ENCODE measurements at regions not wholly inside any gene's neighbourhood (a gene's known extent, or its start where the extent isn't known, plus 50 kb on each side); places are given as distances from the start of the nearest gene placed in this dataset.

- DNase-seq, result no peak
Measured at GRCh38 chr6:90983462-90983861, 396.6 kb upstream of the MAP3K7 start.

DNA sequence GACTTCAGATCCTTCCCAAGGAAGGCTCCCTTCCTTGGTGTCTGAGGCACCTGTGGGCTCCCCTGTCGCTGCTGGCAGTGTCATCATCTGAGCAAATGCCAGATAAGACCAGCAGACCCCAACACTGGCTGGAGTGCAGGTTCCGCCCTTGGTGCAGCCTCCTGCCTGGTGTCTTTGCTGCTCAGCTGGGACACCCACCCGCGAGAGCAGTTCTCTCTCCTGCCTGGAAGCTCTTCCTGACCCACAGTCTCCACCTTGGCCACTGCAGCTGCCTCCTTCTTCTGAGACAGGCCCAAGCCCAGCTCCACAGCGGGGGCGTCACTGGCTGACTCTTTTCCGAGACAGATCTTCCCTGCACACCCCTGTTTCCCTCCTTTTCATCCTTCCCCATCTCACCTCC lies 395.7 kb upstream of the MAP3K7 start:
- no peak for DNase-seq

- no peak for DNase-seq
Measured at GRCh38 chr6:90982051-90982450, 395.2 kb upstream of the MAP3K7 start.

- DNase-seq, result no peak
Measured at GRCh38 chr6:90978046-90978445, 391.2 kb upstream of the MAP3K7 start.

DNA sequence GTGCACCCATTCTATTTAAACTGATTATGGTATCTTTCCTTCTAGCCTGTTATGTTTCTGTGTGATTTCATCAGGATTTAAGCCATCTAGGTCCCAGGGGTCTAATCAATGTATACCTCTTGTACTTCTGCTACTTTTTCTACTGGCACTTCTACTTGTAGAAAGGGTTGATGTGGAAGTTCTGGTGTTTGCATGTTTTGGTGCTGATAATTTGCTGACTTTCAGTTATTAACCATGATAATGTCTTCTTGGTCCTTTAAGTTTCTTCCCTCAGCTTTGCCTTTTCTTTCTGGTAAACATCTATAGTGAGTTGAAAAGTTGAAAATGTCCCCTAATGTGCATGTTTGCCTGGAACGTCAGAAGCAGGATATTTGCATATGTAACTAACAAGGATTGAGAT lies 390.6 kb upstream of the MAP3K7 start:
- no peak for DNase-seq

GRCh38 chr6:90976341-90976740 lies 389.5 kb upstream of the MAP3K7 start:
- DNase-seq, result no peak

- no peak for DNase-seq
Measured at GRCh38 chr6:90975741-90976140, 388.9 kb upstream of the MAP3K7 start.

GRCh38 chr6:90973188-90973587 lies 386.3 kb upstream of the MAP3K7 start:
- no peak for DNase-seq

DNA sequence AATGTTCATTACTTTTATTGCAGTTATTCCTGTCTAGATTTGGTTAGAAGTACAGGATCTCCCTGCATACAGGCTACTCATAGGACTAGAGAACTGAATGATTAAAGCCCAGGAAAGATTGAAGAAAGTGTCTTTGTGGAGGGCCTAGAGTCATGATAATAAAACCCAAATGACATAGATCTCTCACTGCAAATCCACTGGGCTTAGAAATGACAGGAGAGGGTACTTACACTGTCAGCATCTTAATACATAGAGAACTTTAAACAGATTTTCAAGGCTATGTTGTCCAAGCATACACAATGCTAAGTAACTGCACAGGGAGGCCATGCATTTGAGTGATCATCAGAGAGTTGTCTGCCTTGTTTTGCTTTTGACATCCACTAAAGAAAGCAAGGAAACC lies 383.8 kb upstream of the MAP3K7 start:
- no peak for DNase-seq

DNA sequence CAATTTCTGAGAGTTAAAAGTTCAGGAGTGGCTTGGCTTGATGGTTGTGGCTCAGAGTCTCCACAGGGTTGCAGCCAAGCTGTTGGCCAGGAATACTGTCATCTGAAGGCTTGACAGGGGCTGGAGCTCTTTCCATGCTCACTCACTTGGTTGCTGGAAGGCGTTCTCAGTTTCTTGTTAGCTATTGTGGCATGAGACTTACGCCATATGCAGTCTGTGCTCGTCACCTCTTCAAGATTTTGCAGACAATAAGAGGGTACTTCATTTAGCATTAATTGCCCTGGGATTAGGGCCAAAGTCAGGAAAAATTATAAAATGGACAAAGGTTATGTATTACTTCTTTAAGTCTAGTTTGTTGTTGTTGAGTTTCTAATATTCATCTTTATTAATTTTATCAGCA lies 380.6 kb upstream of the MAP3K7 start:
- DNase-seq, result no peak

DNA sequence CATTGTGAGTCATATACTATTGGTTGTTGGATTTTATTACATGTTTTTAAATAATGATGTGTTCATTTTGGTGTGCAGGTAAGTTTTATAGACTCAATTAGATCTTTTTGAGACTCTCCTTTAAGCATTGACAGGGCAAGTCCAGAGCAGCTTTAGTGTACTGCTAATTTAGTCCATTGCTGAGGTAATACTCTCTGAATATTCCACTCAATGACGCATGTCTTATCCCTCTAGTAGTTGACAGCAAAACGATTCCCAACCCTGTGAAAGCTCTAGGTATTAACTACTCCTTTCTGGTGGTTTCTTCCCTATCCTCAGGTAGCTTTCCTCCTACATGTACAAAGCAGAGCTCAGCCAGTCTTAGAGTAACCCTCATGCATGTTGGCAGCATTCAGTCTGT lies 373.5 kb upstream of the MAP3K7 start:
- DNase-seq, result no peak

DNA sequence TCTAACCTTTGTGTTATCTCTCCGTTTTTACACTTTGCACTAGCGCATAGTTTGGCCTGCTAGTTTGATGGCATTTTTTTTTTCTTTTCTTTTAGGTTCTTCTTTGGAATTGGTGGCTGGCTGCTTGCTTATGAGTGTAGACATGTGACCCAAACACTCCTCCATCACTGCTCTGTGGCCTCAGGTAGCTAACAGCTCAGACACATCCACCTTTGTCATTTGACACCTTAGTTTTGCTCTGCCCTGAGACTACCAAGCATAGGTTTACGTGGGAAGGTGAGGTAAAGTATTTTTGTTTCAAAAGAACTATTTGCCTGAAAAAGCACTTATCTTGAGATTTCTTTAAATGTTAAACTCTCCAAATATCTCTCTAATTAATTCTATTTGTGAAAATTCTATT lies 368.4 kb upstream of the MAP3K7 start:
- DNase-seq, result no peak

GRCh38 chr6:90953405-90954161 lies 366.7 kb upstream of the MAP3K7 start:
- no peak for DNase-seq

DNA sequence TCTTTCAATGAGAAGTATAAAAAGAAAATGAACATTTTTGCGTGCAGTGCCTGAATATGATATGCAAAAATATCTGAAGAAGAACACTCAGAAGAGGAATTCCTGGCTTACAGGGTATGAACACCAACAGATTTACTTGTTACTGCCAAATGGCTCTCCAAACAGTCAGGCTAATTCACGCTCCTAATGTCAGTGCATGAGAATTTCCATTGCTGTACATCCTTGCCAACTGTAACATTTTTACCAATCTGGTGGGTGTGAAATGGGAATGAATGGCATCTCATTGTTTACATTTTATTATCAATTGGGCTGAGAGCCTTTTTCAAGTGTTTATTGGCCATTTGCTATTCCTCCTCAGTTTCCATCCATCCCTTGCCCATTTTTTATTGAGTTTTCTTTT lies 365.3 kb upstream of the MAP3K7 start:
- no peak for DNase-seq

GRCh38 chr6:90948540-90948939 lies 361.7 kb upstream of the MAP3K7 start:
- DNase-seq, result no peak

GRCh38 chr6:90947184-90948064 lies 360.6 kb upstream of the MAP3K7 start:
- DNase-seq, result no peak

DNA sequence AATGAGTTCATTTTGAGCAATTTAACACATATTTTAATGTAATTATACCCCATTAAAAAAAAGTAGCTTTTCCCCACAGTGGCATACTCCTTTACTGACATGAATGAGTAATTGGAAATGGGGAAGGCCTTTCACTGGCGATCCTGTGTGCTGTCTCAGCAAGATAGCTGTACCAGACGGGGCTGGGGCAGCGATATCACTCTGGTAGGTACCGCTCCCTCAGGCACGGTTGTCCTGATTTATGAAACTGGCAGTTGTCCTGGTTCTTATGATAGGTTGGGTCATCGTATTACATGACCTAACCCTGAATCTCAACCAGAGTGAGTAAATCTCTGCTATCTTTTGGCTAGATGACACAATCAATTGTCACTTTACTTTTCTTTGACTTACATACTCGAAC lies 355.0 kb upstream of the MAP3K7 start:
- DNase-seq, result no peak

DNA sequence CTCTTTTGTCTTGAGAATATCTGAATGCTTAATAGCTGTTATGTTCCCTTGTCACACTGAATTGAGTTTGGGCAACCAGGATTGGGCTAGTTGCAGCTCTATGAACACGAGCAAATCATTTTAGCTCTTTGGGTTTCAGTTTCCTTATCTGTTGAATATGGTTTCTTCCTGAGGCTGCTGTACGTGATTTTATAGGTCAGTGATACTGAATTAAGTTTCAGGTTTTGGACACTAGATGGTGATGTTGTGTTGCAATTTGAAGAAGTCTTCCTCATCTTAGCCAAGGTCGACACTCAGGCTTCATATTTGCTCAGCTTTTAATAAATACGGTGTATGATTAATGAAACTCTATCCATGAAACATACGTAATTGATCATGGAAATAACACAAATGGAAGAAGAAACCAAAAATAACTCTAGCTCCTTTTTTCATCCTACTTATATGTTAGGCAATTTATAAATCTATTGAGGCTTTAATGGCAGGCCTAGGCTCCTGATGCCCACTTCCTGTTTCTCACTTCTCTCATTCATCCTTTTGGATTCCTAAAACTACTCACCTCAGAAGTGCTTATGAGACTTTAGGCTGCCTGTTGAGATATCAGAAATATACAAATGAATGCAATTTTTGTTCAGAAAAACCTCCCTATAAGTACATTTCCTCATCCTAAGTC lies 354.1 kb upstream of the MAP3K7 start:
- peak in 2 of 5 experiments; percentile 32 to 83 for DNase-seq

- no peak for DNase-seq
Measured at GRCh38 chr6:90939906-90940305, 353.0 kb upstream of the MAP3K7 start.

DNA sequence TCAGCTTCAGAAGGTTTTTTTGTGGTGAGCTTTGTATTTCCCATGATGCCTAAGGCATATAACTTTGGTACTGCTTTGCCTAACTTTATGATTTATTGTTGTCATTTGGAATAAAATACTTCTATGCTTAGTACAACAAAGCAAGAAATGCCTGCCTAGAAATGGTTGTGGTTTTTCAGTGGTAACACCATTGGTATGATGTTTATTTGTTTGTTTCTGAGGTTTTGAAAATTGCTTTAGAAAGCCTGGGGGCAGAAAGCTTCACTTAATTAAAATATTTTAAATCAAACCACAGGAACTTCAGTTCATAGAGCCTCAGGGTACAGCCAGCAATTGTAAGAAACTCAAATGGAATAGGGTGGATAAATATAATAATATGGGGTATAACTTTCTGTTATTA lies 351.2 kb upstream of the MAP3K7 start:
- no peak for DNase-seq

GRCh38 chr6:90936286-90936685 lies 349.4 kb upstream of the MAP3K7 start:
- DNase-seq, result no peak

DNA sequence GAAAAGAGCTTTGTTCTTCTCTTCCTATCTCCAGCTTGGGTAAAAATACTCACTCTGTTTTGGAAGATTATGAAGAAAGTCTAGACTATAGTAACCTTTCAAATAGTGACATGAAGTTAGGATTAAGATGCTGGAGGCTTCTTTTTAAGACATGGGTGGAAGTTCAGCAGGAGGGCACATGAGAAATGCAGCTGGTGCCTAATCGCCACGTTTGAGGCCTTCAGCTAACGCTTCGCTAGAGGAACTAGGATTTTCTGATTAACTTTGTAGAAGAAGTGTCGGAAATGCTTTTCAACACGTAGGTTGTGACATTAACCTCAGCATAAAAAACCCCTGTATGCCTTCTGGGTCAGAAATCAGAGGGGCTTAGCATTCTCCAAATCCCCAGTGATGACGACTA lies 348.1 kb upstream of the MAP3K7 start:
- no peak for DNase-seq

DNA sequence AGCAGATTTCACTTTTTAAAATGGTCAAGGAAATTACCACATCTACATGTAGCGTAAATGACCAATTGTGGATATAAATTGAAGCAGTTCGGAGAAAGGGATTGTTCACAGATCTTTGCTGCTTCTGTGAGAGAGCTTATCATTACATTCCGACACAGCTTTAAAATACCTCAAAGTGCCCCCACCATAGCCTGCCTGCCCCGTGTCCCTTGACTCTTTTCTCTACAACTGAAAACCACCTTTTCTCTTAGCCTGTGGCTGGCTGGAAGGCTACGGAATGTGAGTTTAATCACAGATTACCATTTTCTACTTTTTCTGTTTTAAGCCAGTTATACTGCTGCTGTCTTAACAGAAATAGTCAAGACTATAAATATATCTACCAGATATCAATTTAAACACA lies 347.2 kb upstream of the MAP3K7 start:
- no peak for DNase-seq

DNA sequence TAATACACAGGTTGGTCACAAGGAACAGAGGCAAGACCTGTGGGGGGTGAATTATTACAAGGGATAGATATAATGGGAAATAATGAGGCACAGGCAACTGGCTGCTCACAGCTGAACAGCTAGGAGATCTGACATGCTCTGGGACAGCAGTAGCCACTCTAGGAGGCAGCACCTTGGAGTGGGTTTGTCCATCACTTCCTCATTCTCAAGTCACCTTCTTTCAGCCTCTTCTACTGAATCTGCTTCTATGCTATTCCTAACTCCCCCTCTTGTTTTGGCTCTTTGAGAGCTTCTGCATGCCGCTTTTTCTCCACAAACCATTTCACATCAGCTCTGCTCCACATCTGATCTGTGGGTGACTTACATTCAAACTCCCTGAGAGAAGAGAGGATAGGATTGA lies 345.5 kb upstream of the MAP3K7 start:
- no peak for DNase-seq
